ENCODE measurements at regions not wholly inside any gene's neighbourhood (a gene's known extent, or its start where the extent isn't known, plus 50 kb on each side); places are given as distances from the start of the nearest gene placed in this dataset.

GRCh38 chr9:25600501-25600900 is 77.7 kb downstream of the TUSC1 start:
- TF ChIP-seq CTCF (IDR thresholded peaks at IDR 0.05) (no peak), POLR2A (IDR thresholded peaks at IDR 0.05) (no peak)
